Effector CD8-positive, alpha-beta T cell (primary cell): ENCODE measurements at regions not wholly inside any gene's neighbourhood (a gene's known extent, or its start where the extent isn't known, plus 50 kb on each side); places are given as distances from the start of the nearest gene placed in this dataset.

ENCODE experiments used
- DNase-seq: peaks from one replicate; lab custom pipeline; 2025; lab: John Stamatoyannopoulos, UW

GRCh38 chr22:22038178-22038880 lies 55.7 kb upstream of the TOP3B start:
- DNase-seq = no peak

GRCh38 chr22:22037740-22038139 lies 55.2 kb upstream of the TOP3B start:
- no peak for DNase-seq

- DNase-seq = no peak
These were observed 54.6 kb upstream of the TOP3B start for GRCh38 chr22:22037229-22037628.

GRCh38 chr22:22036588-22036987 lies 54.0 kb upstream of the TOP3B start:
- no peak for DNase-seq

GRCh38 chr22:22035771-22036314 lies 53.3 kb upstream of the TOP3B start:
- no peak for DNase-seq

- DNase-seq = no peak
These were observed 52.6 kb upstream of the TOP3B start for GRCh38 chr22:22035203-22035602.

GRCh38 chr22:22034469-22035132 lies 52.0 kb upstream of the TOP3B start:
- no peak for DNase-seq

GRCh38 chr22:22033803-22034468 lies 51.3 kb upstream of the TOP3B start:
- DNase-seq = no peak

GRCh38 chr22:22032906-22033802 lies 50.6 kb upstream of the TOP3B start:
- DNase-seq = no peak

- DNase-seq = no peak
These were observed 49.7 kb upstream of the TOP3B start for GRCh38 chr22:22032099-22032905.
